ENCODE measurements at regions not wholly inside any gene's neighbourhood (a gene's known extent, or its start where the extent isn't known, plus 50 kb on each side); places are given as distances from the start of the nearest gene placed in this dataset.

DNA sequence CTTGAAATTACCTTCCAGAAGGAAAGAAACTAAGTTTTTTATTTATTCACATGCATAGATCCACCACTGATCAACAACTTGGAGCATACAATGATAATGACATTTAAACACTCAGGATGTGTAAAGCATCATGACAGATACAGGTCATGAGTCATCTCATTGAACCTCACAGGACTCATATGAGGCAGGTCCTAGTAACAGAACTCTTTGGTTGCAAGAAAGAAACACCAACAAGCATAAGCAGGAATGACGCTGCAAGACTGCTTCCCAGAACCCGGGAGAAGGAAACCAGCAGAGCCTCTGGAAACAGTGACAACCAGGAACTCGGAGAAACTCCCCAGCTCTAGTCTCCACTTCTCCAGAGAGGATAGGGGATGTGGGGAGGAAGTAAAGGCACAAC lies 60.8 kb upstream of the IPO5 start:
- TF ChIP-seq, protein P1, sequence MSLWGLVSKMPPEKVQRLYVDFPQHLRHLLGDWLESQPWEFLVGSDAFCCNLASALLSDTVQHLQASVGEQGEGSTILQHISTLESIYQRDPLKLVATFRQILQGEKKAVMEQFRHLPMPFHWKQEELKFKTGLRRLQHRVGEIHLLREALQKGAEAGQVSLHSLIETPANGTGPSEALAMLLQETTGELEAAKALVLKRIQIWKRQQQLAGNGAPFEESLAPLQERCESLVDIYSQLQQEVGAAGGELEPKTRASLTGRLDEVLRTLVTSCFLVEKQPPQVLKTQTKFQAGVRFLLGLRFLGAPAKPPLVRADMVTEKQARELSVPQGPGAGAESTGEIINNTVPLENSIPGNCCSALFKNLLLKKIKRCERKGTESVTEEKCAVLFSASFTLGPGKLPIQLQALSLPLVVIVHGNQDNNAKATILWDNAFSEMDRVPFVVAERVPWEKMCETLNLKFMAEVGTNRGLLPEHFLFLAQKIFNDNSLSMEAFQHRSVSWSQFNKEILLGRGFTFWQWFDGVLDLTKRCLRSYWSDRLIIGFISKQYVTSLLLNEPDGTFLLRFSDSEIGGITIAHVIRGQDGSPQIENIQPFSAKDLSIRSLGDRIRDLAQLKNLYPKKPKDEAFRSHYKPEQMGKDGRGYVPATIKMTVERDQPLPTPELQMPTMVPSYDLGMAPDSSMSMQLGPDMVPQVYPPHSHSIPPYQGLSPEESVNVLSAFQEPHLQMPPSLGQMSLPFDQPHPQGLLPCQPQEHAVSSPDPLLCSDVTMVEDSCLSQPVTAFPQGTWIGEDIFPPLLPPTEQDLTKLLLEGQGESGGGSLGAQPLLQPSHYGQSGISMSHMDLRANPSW (CRISPR knock-in tag; conservative IDR thresholded peaks at IDR 0.05; ENCODE audit: low read depth), result no peak
- TF ChIP-seq, protein P2, sequence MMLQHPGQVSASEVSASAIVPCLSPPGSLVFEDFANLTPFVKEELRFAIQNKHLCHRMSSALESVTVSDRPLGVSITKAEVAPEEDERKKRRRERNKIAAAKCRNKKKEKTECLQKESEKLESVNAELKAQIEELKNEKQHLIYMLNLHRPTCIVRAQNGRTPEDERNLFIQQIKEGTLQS (CRISPR knock-in tag; conservative IDR thresholded peaks at IDR 0.05), result no peak
- no peak for TF ChIP-seq NR3C1 (CRISPR knock-in tag; conservative IDR thresholded peaks at IDR 0.05; ENCODE audit: low read depth)
